GM19372 (cell line): ENCODE measurements at regions not wholly inside any gene's neighbourhood (a gene's known extent, or its start where the extent isn't known, plus 50 kb on each side); places are given as distances from the start of the nearest gene placed in this dataset.
"Not testable (repeated sequence)": the region's sequence is repeated elsewhere in the genome, so short reads cannot be mapped to it uniquely, and the experiment has no call there.

ENCODE experiments used
- ATAC-seq: cut with Tn5 transposase; IDR thresholded peaks from one replicate; pipeline ENCODE4 v1.9.1; 2021; ENCODE audit warnings: mild to moderate bottlenecking, low read depth, moderate library complexity; ENCODE audit not compliant: unreplicated experiment

- not testable (repeated sequence) for ATAC-seq
These were observed 75.1 kb upstream of the CIDEA start for GRCh38 chr18:12179029-12179428.

GRCh38 chr18:12179697-12180577 is 74.2 kb upstream of the CIDEA start:
- not testable (repeated sequence) for ATAC-seq

GRCh38 chr18:12198797-12199196 is 55.4 kb upstream of the CIDEA start:
- ATAC-seq: not testable (repeated sequence)

- ATAC-seq: peak; percentile 98
These were observed 54.0 kb upstream of the CIDEA start for GRCh38 chr18:12200186-12200585.
